HepG2 (cell line): ENCODE measurements at regions not wholly inside any gene's neighbourhood (a gene's known extent, or its start where the extent isn't known, plus 50 kb on each side); places are given as distances from the start of the nearest gene placed in this dataset.

ENCODE experiments used
- ATAC-seq: fragments of 200-7000 bp; cut with Tn5 transposase; 3 replicates; pipeline ENCODE4 v1.9.1; 2020; ENCODE audit warnings: mild to moderate bottlenecking, moderate library complexity
- BruUV-seq: library from RNA; stranded (reverse); fragments of 400-500 nt; replicated peaks from 2 replicates; lab custom pipeline; 2021; lab: Mats Ljungman, UMichigan
- CTCF ChIA-PET: fragments of 300-600 bp; formaldehyde crosslinking; extraction: SDS; loops from one replicate; lab custom pipeline; 2021; ENCODE audit warnings: low total read pairs, inconsistent platforms, low intra/inter-chr PET ratio; lab: Yijun Ruan, JAX
- POLR2A ChIA-PET: fragments of 350-600 bp; sonication (Branson Sonifier 250); formaldehyde crosslinking; loops from one replicate; lab custom pipeline; 2020; ENCODE audit warnings: antibody characterized with exemption, inconsistent platforms; lab: Yijun Ruan, JAX
- DNase-seq: peaks from one replicate; pipeline ENCODE4 v3.0.0-alpha.2; 2015; ENCODE audit warnings: low spot score
- FAIRE-seq: peaks from 3 replicates; lab custom pipeline; 2011; peaks lifted over from hg19 to GRCh38; lab: Jason Lieb, UNC
- H2AFZ ChIP-seq: one replicate; pipeline ENCODE4 v1.6.1; 2011; ENCODE audit warnings: low read length, inconsistent platforms
- H3K27ac ChIP-seq: fragments of 300-600 bp; 3 replicates; pipeline ENCODE4 v1.8.0; 2011; ENCODE audit warnings: mixed run types, mild to moderate bottlenecking, mixed read lengths, low read length, inconsistent platforms; ENCODE audit not compliant: insufficient read depth; ENCODE audit errors: extremely low read length
- H3K27me3 ChIP-seq, 2 experiments: fragments of 200-600 bp in 1 of 2; 2 replicates in 1 of 2; 3 replicates in 1 of 2; pipeline versions ENCODE4 v1.6.0 to v1.8.0; 2011; ENCODE audit warnings: low read length in 2 of 2, mild to moderate bottlenecking in 2 of 2, moderate library complexity in 2 of 2, inconsistent platforms in 1 of 2; ENCODE audit not compliant: insufficient read depth in 2 of 2, control insufficient read depth in 1 of 2
- H3K36me3 ChIP-seq, 2 experiments: fragments of 200-600 bp in 1 of 2; replicated peaks in 1 of 2; 2 replicates in 1 of 2; 3 replicates in 1 of 2; pipeline versions ENCODE4 v1.5.1 to v1.8.0; 2011; ENCODE audit warnings: low read length in 2 of 2, inconsistent platforms in 1 of 2; ENCODE audit not compliant: insufficient read depth in 2 of 2, control insufficient read depth in 1 of 2
- H3K4me1 ChIP-seq: 2 replicates; pipeline ENCODE4 v1.5.1; 2012; ENCODE audit warnings: low read length, inconsistent platforms; ENCODE audit not compliant: insufficient read depth
- H3K4me2 ChIP-seq: 2 replicates; pipeline ENCODE4 v1.6.0; 2011; ENCODE audit warnings: low read depth, low read length, inconsistent platforms
- H3K4me3 ChIP-seq, 3 experiments: fragments of 200-600 bp in 1 of 3; sonication (generic), shearing (Covaris generic) in 1 of 3; replicated peaks in 1 of 3; 2 replicates each; pipeline ENCODE4 v1.5.1; 2011 to 2016; ENCODE audit warnings: low read length in 3 of 3, inconsistent platforms in 2 of 3, low read depth in 2 of 3, mild to moderate bottlenecking in 2 of 3, control low read depth in 1 of 3, mixed read lengths in 1 of 3; ENCODE audit not compliant: insufficient read depth in 1 of 3
- H3K79me2 ChIP-seq: one replicate; pipeline ENCODE4 v1.6.1; 2011; ENCODE audit warnings: low read length, inconsistent platforms; ENCODE audit not compliant: insufficient read depth
- H3K9ac ChIP-seq: 2 replicates; pipeline ENCODE4 v1.6.0; 2011; ENCODE audit warnings: mild to moderate bottlenecking, low read depth, low read length, inconsistent platforms; ENCODE audit not compliant: insufficient read depth
- H3K9me3 ChIP-seq: 2 replicates; pipeline ENCODE4 v1.5.1; 2012; ENCODE audit warnings: mild to moderate bottlenecking, low read length
- H4K20me1 ChIP-seq: 2 replicates; pipeline ENCODE4 v1.6.0; 2011; ENCODE audit warnings: inconsistent platforms, mild to moderate bottlenecking, low read length, moderate library complexity; ENCODE audit not compliant: insufficient read depth
- ATF7 ChIP-seq, 2 experiments: fragments of 450-650 bp in 1 of 2; sonication (generic) in 1 of 2; formaldehyde crosslinking in 1 of 2; IDR thresholded peaks; 2 replicates each; pipeline versions ENCODE4 v1.4.0 to v1.6.1; 2016 to 2020; ENCODE audit warnings: antibody characterized with exemption in 1 of 2, mild to moderate bottlenecking in 1 of 2, missing genetic modification reagents in 1 of 2
- GTF2F1 ChIP-seq: fragments of 150-350 bp; IDR thresholded peaks from 2 replicates; pipeline ENCODE4 v1.6.1; 2014; ENCODE audit warnings: low read length
- KAT2B ChIP-seq: fragments of 150-350 bp; IDR thresholded peaks from 2 replicates; pipeline ENCODE4 v1.6.1; 2014; ENCODE audit warnings: low read depth, low read length, borderline replicate concordance
- MAFF ChIP-seq: IDR thresholded peaks from 2 replicates; pipeline ENCODE4 v1.6.1; 2011; ENCODE audit warnings: low read depth, low read length, improper control_type of control experiment
- MAFK ChIP-seq, 2 experiments: IDR thresholded peaks in 1 of 2; conservative IDR thresholded peaks in 1 of 2; 2 replicates each; pipeline ENCODE4 v1.6.1; 2011; ENCODE audit warnings: improper control_type of control experiment in 2 of 2, low read length in 2 of 2
- WGBS: methylation state at CpG from one replicate; pipeline ENCODE4 v1.1.6; 2017; ENCODE audit warnings: low lambda C conversion rate; 5-methylcytosine and 5-hydroxymethylcytosine counted together
- in situ Hi-C: cut with HindIII; loops from 2 replicates; pipeline ENCODE4 v1.10.0; 2017; ENCODE audit warnings: low pct_unique_long_range_greater_than_20kb; ENCODE audit not compliant: extremely low pct_ligation_motif_present
- intact Hi-C: fragments of 100-400 bp; cut with micrococcal nuclease; formaldehyde crosslinking; loops from one replicate; pipeline ENCODE4 v1.10.0; 2022; ENCODE audit not compliant: unreplicated experiment

DNA sequence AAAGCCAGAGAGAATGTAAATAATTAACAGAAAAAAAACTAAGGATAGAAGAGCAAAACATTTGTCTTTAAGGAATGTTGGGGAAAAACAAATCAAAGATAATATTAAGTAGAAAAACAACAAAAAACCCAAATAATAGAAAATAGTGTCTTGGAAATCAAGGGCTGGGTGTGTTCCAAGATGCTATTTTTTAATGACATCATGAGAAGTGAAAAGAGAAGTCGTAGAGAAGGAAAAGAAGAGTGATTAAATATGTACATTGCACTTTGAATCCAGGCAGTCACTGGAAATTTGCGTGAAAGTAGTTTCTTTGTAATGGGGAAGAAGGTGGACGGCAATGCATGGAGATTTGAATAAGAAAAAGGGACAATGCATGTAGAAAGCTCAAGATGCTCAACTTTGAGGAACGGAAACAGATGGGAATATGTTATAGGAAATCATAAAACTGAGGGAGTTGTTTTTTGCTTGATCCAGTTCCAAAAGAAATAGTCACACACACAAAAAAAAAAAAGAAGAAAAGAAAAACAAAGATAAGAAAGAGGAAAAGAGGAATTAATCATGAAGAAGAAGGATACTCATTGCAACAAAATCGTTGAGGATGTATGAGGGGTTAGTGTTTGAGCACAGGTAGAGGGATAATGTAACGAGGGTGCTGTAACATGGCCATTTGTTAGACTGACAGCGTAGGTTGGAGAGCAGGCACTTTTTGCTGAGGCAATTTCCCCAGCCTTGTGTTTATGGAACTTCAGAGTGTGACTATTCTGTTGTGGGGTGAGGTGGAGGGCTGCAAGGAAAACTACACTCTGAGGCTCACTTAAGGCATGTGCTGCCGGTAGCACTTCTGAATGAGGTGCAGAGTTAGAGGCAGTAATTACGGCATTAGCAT, 184.1 kb downstream of the CALCRL start:
- Histone ChIP-seq H3K9ac (no peak overlapping the region), H3K4me3 (no peak overlapping the region), H3K4me1 (no peaks in the 10 kb centered on the region), H3K79me2 (no peaks in the 10 kb centered on the region), H2AFZ (no peak overlapping the region), H4K20me1 (no peaks in the 10 kb centered on the region), H3K27me3 (no peaks in the 10 kb centered on the region), H3K4me2 (no peak overlapping the region), H3K36me3 (no peaks in the 10 kb centered on the region), H3K27ac (no peak overlapping the region), H3K9me3 (no peaks in the 10 kb centered on the region)
- TF ChIP-seq ATF7 (IDR thresholded peaks at IDR 0.05) (peak; percentile 51; the same call in 1 of the 2 replicates), ATF7 (CRISPR knock-in tag; IDR thresholded peaks at IDR 0.05) (no peak), KAT2B (no peak)
- BruUV-seq, result no TSS peak
- ATAC-seq, result no peak
- in situ Hi-C loops (no loop called here), intact Hi-C loops (no loop called here)
- CTCF ChIA-PET, result no interaction called here
- POLR2A ChIA-PET, result no interaction called here
- WGBS, result 4% methylated on average over 9 of the region's 9 CpGs
- no peak for DNase-seq
- FAIRE-seq, result peak; percentile 36

DNA sequence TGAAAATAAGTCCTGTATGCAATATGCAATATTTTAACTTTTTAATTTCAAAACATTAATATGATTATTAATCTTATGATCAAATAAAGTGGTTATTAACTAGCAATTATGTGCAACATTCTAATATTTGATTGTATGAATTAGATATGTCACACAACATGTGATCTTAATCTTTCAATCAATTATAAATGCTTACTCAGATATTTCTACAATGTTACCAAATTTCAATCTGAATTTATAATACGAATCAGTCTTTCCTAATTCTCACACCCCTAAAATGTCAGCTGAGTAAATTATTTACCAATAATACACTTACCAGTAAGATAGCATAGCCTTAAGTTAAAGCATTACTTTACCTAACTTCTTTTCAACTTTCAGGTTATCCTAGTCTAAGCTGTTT, 186.3 kb downstream of the CALCRL start:
- 2% methylated on average over 1 of the region's 1 CpG for WGBS
- H4K20me1 ChIP-seq, result no peaks in the 10 kb centered on the region
- in situ Hi-C loops (no loop called here), intact Hi-C loops (no loop called here)
- ATAC-seq, result no peak
- H3K9me3 ChIP-seq, result no peaks in the 10 kb centered on the region
- ChIA-PET POLR2A (no interaction called here), CTCF (no interaction called here)
- no peak overlapping the region for H2AFZ ChIP-seq
- no peak overlapping the region for H3K4me3 ChIP-seq
- H3K27ac ChIP-seq, result no peak overlapping the region
- TF ChIP-seq MAFK (conservative IDR thresholded peaks at IDR 0.05 in 1 of 2, IDR thresholded peaks at IDR 0.05 in 1 of 2; ENCODE audit: low read length in 2 of 2) (peak in 1 of 2 experiments; percentile 53; a peak in 1 of 4 replicates), MAFF (0 out of 2 replicates have a peak, but pooled peaks have one; percentile 26), GTF2F1 (no peak)
- no peaks in the 10 kb centered on the region for H3K4me1 ChIP-seq
- H3K9ac ChIP-seq, result no peak overlapping the region
- no peaks in the 10 kb centered on the region for H3K79me2 ChIP-seq
- FAIRE-seq, result no peak
- no peak overlapping the region for H3K4me2 ChIP-seq
- no peaks in the 10 kb centered on the region for H3K36me3 ChIP-seq
- H3K27me3 ChIP-seq, result no peaks in the 10 kb centered on the region
- DNase-seq, result no peak
- BruUV-seq, result no TSS peak
